Endodermal cell (in vitro differentiated cells): ENCODE measurements at regions not wholly inside any gene's neighbourhood (a gene's known extent, or its start where the extent isn't known, plus 50 kb on each side); places are given as distances from the start of the nearest gene placed in this dataset.

ENCODE experiments used
- DNase-seq: peaks from one replicate; pipeline ENCODE4 v3.0.0-alpha.2; 2017
- H3K27ac ChIP-seq: 2 replicates; pipeline ENCODE4 v1.5.1; 2013; ENCODE audit warnings: mild to moderate bottlenecking, low read depth, low read length, moderate library complexity
- H3K27me3 ChIP-seq: 2 replicates; pipeline ENCODE4 v1.6.1; 2013; ENCODE audit warnings: mild to moderate bottlenecking, low read length, moderate library complexity; ENCODE audit not compliant: insufficient read depth, control insufficient read depth, poor library complexity, severe bottlenecking
- H3K36me3 ChIP-seq: 2 replicates; pipeline ENCODE4 v1.7.0; 2013; ENCODE audit warnings: mild to moderate bottlenecking, low read length, moderate library complexity; ENCODE audit not compliant: control insufficient read depth, insufficient read depth
- H3K4me1 ChIP-seq: one replicate; pipeline ENCODE4 v1.7.0; 2013; ENCODE audit warnings: low read length; ENCODE audit not compliant: control insufficient read depth, insufficient read depth
- H3K4me3 ChIP-seq: 2 replicates; pipeline ENCODE4 v1.5.1; 2013; ENCODE audit warnings: mild to moderate bottlenecking, low read length, moderate library complexity
- H3K9ac ChIP-seq: 2 replicates; pipeline ENCODE4 v1.6.1; 2013; ENCODE audit warnings: mild to moderate bottlenecking, low read length, moderate library complexity; ENCODE audit not compliant: poor library complexity, severe bottlenecking; ENCODE audit errors: extremely low read depth
- H3K9me3 ChIP-seq: 2 replicates; pipeline ENCODE4 v1.6.1; 2013; ENCODE audit warnings: mild to moderate bottlenecking, low read length, moderate library complexity; ENCODE audit not compliant: control insufficient read depth
- H3K27ac Mint-ChIP-seq: 2 replicates; pipeline ENCODE4 v1.8.0; 2020; ENCODE audit warnings: mixed read lengths
- H3K27me3 Mint-ChIP-seq: 2 replicates; pipeline ENCODE4 v1.8.0; 2021; ENCODE audit warnings: mild to moderate bottlenecking, mixed read lengths; ENCODE audit not compliant: insufficient read depth
- H3K36me3 Mint-ChIP-seq: 2 replicates; pipeline ENCODE4 v1.8.0; 2020; ENCODE audit warnings: low read depth, mixed read lengths
- H3K4me1 Mint-ChIP-seq: 2 replicates; pipeline ENCODE4 v1.8.0; 2020; ENCODE audit warnings: mixed read lengths
- H3K4me3 Mint-ChIP-seq: 2 replicates; pipeline ENCODE4 v1.8.0; 2020; ENCODE audit warnings: mild to moderate bottlenecking, moderate library complexity, mixed read lengths
- H3K9me3 Mint-ChIP-seq: 2 replicates; pipeline ENCODE4 v1.8.0; 2020; ENCODE audit warnings: mild to moderate bottlenecking, mixed read lengths
- WGBS, 2 experiments: methylation state at CpG; one replicate each; pipeline versions ENCODE4 v1.1.5 to v1.1.7; 2013; ENCODE audit warnings: missing lambda C conversion rate in 2 of 2, mixed read lengths in 1 of 2; ENCODE audit not compliant: insufficient coverage in 1 of 2, insufficient read length in 1 of 2; 5-methylcytosine and 5-hydroxymethylcytosine counted together
- TF ChIP-seq, protein P1 (sequence below): fragments of 200-600 bp; sonication (generic); conservative IDR thresholded peaks from 2 replicates; pipeline ENCODE4 v1.5.0; 2021; ENCODE audit warnings: antibody characterized with exemption, mild to moderate bottlenecking

DNA sequence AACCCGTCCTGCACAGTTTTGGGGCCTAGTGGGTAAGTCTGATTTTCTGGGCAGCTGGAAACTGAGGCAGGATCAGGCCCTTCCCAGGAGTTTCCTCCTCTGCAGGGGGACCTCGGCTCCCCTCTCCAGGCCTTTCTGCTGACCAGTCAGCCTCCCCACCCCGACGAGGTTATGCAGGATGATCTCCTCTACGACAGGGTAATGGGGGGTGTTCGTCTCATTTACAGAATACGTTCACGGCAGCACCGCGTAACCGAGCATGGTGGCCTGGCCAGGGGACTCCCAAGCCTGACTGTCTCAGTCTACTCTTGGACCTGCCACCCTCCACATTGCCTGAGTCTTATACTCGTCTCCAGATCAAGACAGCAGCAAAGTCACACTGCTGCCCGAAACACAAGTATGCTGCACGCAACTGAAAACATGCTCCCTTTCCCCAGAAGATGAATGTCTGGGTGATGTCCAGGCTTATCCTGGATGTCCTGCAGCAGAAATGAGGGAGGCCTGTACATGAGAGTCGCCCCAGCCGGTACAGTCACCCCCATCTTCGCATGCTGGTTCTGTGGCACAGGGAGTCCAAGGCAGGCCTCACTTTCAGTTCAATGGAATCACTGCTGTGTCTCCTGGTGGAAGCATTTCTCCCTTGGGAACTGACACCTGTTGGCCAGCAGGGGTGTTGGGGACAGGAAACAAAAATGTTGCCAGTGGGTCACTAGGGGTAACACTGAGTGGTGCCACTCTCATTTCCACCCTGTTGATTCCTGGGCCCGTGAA is 120.8 kb downstream of the SOX1 start:
- Mint-ChIP-seq H3K9me3 (peaks cover 5% of the 10 kb centered on the region), H3K4me3 (no peak overlapping the region), H3K4me1 (no peaks in the 10 kb centered on the region), H3K36me3 (no peaks in the 10 kb centered on the region), H3K27me3 (peaks cover 3% of the 10 kb centered on the region), H3K27ac (no peak overlapping the region)
- WGBS, 2 experiments, result 92 to 100% methylated on average over 7 to 17 of the region's 18 CpGs
- TF ChIP-seq, protein P1, sequence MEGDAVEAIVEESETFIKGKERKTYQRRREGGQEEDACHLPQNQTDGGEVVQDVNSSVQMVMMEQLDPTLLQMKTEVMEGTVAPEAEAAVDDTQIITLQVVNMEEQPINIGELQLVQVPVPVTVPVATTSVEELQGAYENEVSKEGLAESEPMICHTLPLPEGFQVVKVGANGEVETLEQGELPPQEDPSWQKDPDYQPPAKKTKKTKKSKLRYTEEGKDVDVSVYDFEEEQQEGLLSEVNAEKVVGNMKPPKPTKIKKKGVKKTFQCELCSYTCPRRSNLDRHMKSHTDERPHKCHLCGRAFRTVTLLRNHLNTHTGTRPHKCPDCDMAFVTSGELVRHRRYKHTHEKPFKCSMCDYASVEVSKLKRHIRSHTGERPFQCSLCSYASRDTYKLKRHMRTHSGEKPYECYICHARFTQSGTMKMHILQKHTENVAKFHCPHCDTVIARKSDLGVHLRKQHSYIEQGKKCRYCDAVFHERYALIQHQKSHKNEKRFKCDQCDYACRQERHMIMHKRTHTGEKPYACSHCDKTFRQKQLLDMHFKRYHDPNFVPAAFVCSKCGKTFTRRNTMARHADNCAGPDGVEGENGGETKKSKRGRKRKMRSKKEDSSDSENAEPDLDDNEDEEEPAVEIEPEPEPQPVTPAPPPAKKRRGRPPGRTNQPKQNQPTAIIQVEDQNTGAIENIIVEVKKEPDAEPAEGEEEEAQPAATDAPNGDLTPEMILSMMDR, result peak; percentile 53
- no peak overlapping the region for H3K9ac ChIP-seq
- H3K27ac ChIP-seq, result no peak overlapping the region
- H3K27me3 ChIP-seq, result no peaks in the 10 kb centered on the region
- H3K36me3 ChIP-seq, result no peaks in the 10 kb centered on the region
- H3K9me3 ChIP-seq, result no peaks in the 10 kb centered on the region
- H3K4me1 ChIP-seq, result no peaks in the 10 kb centered on the region
- peak; percentile 3 for DNase-seq
- no peak overlapping the region for H3K4me3 ChIP-seq

DNA sequence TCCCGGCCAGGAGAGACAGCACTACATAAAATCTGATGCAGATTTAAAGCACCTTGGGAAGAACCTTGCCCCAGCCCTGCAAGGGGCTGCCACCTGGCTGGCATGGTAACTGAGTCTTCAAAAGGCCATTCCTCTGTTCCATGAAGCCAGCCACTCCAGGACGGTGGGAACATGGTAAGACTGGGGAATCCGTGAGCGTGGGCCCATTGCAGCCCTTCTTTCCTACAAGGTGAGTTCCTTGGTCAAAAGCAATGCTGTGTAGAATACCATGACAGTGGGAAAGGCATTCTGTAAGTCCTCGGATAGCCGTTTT is 121.3 kb downstream of the SOX1 start:
- Histone ChIP-seq H3K9ac (no peak overlapping the region), H3K27me3 (no peaks in the 10 kb centered on the region), H3K9me3 (no peaks in the 10 kb centered on the region), H3K36me3 (no peaks in the 10 kb centered on the region), H3K27ac (no peak overlapping the region), H3K4me3 (no peak overlapping the region), H3K4me1 (no peaks in the 10 kb centered on the region)
- Mint-ChIP-seq H3K36me3 (no peaks in the 10 kb centered on the region), H3K4me3 (no peak overlapping the region), H3K27ac (no peak overlapping the region), H3K27me3 (peaks cover 3% of the 10 kb centered on the region), H3K9me3 (peaks cover 7% of the 10 kb centered on the region), H3K4me1 (no peaks in the 10 kb centered on the region)
- DNase-seq, result no peak
- WGBS, 2 experiments, result 85 to 93% methylated on average over 2 to 6 of the region's 6 CpGs
- TF ChIP-seq, protein P1, result peak; percentile 7

DNA sequence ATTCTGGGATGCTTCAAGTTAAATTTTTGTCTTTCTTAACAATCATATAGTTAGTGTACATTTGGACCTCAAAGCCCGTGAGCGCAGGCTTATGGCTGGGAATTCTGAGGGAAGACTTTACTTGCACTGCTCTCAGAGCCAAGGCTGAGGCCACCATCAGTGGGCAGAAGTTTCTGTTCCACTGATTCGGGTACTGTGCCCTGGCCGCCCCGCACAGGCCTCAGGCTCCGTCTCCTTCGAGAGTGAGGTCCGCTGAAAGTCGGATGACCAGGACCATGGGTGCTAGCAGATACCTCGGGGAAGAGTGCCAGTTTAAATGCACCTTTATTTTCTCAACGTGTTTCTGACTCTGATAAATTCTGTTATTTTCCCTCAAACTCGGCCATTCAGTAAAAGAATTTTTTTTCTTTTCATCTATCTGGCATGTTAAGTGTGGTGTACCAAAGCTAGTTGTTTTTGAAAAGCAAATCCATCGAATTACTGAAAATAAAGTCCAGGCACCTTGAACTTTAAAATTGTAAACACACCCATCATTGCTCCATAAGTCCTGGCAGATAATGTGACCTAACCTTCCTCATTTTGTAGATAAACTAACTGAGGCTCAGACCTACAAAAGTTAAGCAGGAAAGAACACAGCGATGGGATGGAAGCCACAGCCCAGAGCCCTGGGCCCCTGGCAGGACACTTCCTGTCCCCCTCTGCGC is 126.7 kb downstream of the SOX1 start:
- Histone ChIP-seq H3K4me1 (no peaks in the 10 kb centered on the region), H3K27ac (no peak overlapping the region), H3K9ac (no peak overlapping the region), H3K27me3 (peaks cover 10% of the 10 kb centered on the region), H3K4me3 (no peak overlapping the region), H3K36me3 (no peaks in the 10 kb centered on the region), H3K9me3 (no peaks in the 10 kb centered on the region)
- TF ChIP-seq, protein P1, result no peak
- Mint-ChIP-seq H3K36me3 (no peaks in the 10 kb centered on the region), H3K27ac (no peak overlapping the region), H3K4me3 (no peak overlapping the region), H3K4me1 (no peaks in the 10 kb centered on the region), H3K9me3 (peaks cover 7% of the 10 kb centered on the region), H3K27me3 (peaks cover 25% of the 10 kb centered on the region)
- 92 to 97% methylated on average over 13 to 15 of the region's 15 CpGs for WGBS, 2 experiments
- DNase-seq, result no peak
